GM18867 (cell line): ENCODE measurements at regions not wholly inside any gene's neighbourhood (a gene's known extent, or its start where the extent isn't known, plus 50 kb on each side); places are given as distances from the start of the nearest gene placed in this dataset.

Source experiments
- ATAC-seq: cut with Tn5 transposase; IDR thresholded peaks from one replicate; pipeline ENCODE4 v1.9.1; 2021; ENCODE audit warnings: mild to moderate bottlenecking, moderate library complexity; ENCODE audit not compliant: unreplicated experiment

GRCh38 chr3:15942936-15943335 lies 145.2 kb upstream of the ANKRD28 start:
- no peak for ATAC-seq

- ATAC-seq: no peak
Measured at GRCh38 chr3:15948388-15948787, 150.6 kb upstream of the ANKRD28 start.

- ATAC-seq: no peak
Measured at GRCh38 chr3:15952543-15953175, 154.9 kb upstream of the ANKRD28 start.

- ATAC-seq: no peak
Measured at GRCh38 chr3:15953841-15954240, 156.1 kb upstream of the ANKRD28 start.

- ATAC-seq: no peak
Measured at GRCh38 chr3:15955968-15956367, 158.2 kb upstream of the ANKRD28 start.

- no peak for ATAC-seq
Measured at GRCh38 chr3:15958692-15959433, 161.1 kb upstream of the ANKRD28 start.

GRCh38 chr3:15959434-15959811 lies 161.6 kb upstream of the ANKRD28 start:
- ATAC-seq: no peak

GRCh38 chr3:15964605-15965442 lies 167.0 kb upstream of the ANKRD28 start:
- ATAC-seq: no peak

GRCh38 chr3:15967577-15967976 lies 169.8 kb upstream of the ANKRD28 start:
- ATAC-seq: no peak

GRCh38 chr3:15969874-15970640 lies 172.3 kb upstream of the ANKRD28 start:
- no peak for ATAC-seq

- no peak for ATAC-seq
Measured at GRCh38 chr3:15973414-15973813, 175.6 kb upstream of the ANKRD28 start.

GRCh38 chr3:15973940-15974339 lies 176.2 kb upstream of the ANKRD28 start:
- no peak for ATAC-seq

GRCh38 chr3:15974647-15975046 lies 176.9 kb upstream of the ANKRD28 start:
- ATAC-seq: no peak

GRCh38 chr3:15976524-15976923 lies 178.7 kb upstream of the ANKRD28 start:
- no peak for ATAC-seq

- no peak for ATAC-seq
Measured at GRCh38 chr3:15977090-15977489, 179.3 kb upstream of the ANKRD28 start.

- ATAC-seq: no peak
Measured at GRCh38 chr3:15977598-15978232, 179.9 kb upstream of the ANKRD28 start.

- no peak for ATAC-seq
Measured at GRCh38 chr3:15978801-15979200, 181.0 kb upstream of the ANKRD28 start.

GRCh38 chr3:15979495-15979894 lies 181.7 kb upstream of the ANKRD28 start:
- no peak for ATAC-seq

- ATAC-seq: no peak
Measured at GRCh38 chr3:15979900-15980299, 182.1 kb upstream of the ANKRD28 start.

- ATAC-seq: no peak
Measured at GRCh38 chr3:15982243-15982642, 184.5 kb upstream of the ANKRD28 start.
